ENCODE measurements at regions not wholly inside any gene's neighbourhood (a gene's known extent, or its start where the extent isn't known, plus 50 kb on each side); places are given as distances from the start of the nearest gene placed in this dataset.

- H3K27me3 ChIP-seq (ENCODE audit: control insufficient read depth, insufficient read depth, low read length) = no peaks in the 10 kb centered on the region
- H3K4me1 ChIP-seq (ENCODE audit: control insufficient read depth, insufficient read depth, low read length) = no peaks in the 10 kb centered on the region
- H3K9me3 ChIP-seq (ENCODE audit: control insufficient read depth, low read depth, low read length) = no peaks in the 10 kb centered on the region
- H3K36me3 ChIP-seq (ENCODE audit: control insufficient read depth, insufficient read depth, low read length) = no peaks in the 10 kb centered on the region
- no CpG with 5 or more reads among the region's 2 CpGs for WGBS (ENCODE audit: insufficient coverage, low lambda C conversion rate)
- H3K4me3 ChIP-seq (ENCODE audit: low read length) = no peak overlapping the region
- DNase-seq = no peak
- no peak overlapping the region for H3K27ac ChIP-seq (ENCODE audit: low read length)
Observed at GRCh38 chrX:14079891-14080430, 50.3 kb upstream of the GEMIN8 start.

All from large intestine (tissue), 3 donors.